Glutamatergic neuron (in vitro differentiated cells): ENCODE measurements at regions not wholly inside any gene's neighbourhood (a gene's known extent, or its start where the extent isn't known, plus 50 kb on each side); places are given as distances from the start of the nearest gene placed in this dataset.

Experiments
- DNase-seq: peaks from one replicate; pipeline ENCODE4 v3.0.0; 2022
- H3K27ac Mint-ChIP-seq: one replicate; pipeline ENCODE4 v1.8.0; 2020; ENCODE audit warnings: mild to moderate bottlenecking, mixed read lengths, inconsistent platforms; ENCODE audit not compliant: unreplicated experiment
- H3K27me3 Mint-ChIP-seq: one replicate; pipeline ENCODE4 v1.8.0; 2020; ENCODE audit warnings: mild to moderate bottlenecking, moderate library complexity, mixed read lengths, inconsistent platforms; ENCODE audit not compliant: unreplicated experiment
- H3K36me3 Mint-ChIP-seq: one replicate; pipeline ENCODE4 v1.8.0; 2020; ENCODE audit warnings: mild to moderate bottlenecking, mixed read lengths, inconsistent platforms; ENCODE audit not compliant: unreplicated experiment
- H3K4me1 Mint-ChIP-seq: one replicate; pipeline ENCODE4 v1.8.0; 2020; ENCODE audit warnings: mild to moderate bottlenecking, low read depth, mixed read lengths, inconsistent platforms; ENCODE audit not compliant: unreplicated experiment
- H3K4me3 Mint-ChIP-seq: one replicate; pipeline ENCODE4 v1.8.0; 2020; ENCODE audit warnings: mild to moderate bottlenecking, mixed read lengths, inconsistent platforms; ENCODE audit not compliant: unreplicated experiment
- H3K9me3 Mint-ChIP-seq: one replicate; pipeline ENCODE4 v1.8.0; 2020; ENCODE audit warnings: mild to moderate bottlenecking, moderate library complexity, mixed read lengths, inconsistent platforms; ENCODE audit not compliant: unreplicated experiment
- CTCF ChIP-seq: fragments of 200-600 bp; sonication (generic); IDR thresholded peaks from one replicate; pipeline ENCODE4 v1.5.0; 2021; ENCODE audit not compliant: partially characterized antibody, unreplicated experiment

GRCh38 chr14:38838979-38839323 is 264.1 kb downstream of the SEC23A start:
- no peak overlapping the region for H3K4me3 Mint-ChIP-seq
- H3K27me3 Mint-ChIP-seq: peaks cover 5% of the 10 kb centered on the region
- no peak overlapping the region for H3K27ac Mint-ChIP-seq
- H3K9me3 Mint-ChIP-seq: peaks cover 6% of the 10 kb centered on the region
- peaks cover 3% of the 10 kb centered on the region for H3K36me3 Mint-ChIP-seq
- TF ChIP-seq CTCF: no peak
- DNase-seq: no peak
- H3K4me1 Mint-ChIP-seq: peaks cover 8% of the 10 kb centered on the region

GRCh38 chr14:38838049-38838978 is 264.7 kb downstream of the SEC23A start:
- DNase-seq: no peak
- peaks cover 6% of the 10 kb centered on the region for H3K9me3 Mint-ChIP-seq
- H3K27ac Mint-ChIP-seq: no peak overlapping the region
- peaks cover 5% of the 10 kb centered on the region for H3K27me3 Mint-ChIP-seq
- H3K4me1 Mint-ChIP-seq: peaks cover 8% of the 10 kb centered on the region
- TF ChIP-seq CTCF: no peak
- H3K4me3 Mint-ChIP-seq: no peak overlapping the region
- peaks cover 3% of the 10 kb centered on the region for H3K36me3 Mint-ChIP-seq

GRCh38 chr14:38837343-38838048 is 265.5 kb downstream of the SEC23A start:
- no peak for TF ChIP-seq CTCF
- no peak overlapping the region for H3K4me3 Mint-ChIP-seq
- peaks cover 6% of the 10 kb centered on the region for H3K9me3 Mint-ChIP-seq
- peak; percentile 19 for DNase-seq
- peaks cover 3% of the 10 kb centered on the region for H3K36me3 Mint-ChIP-seq
- H3K4me1 Mint-ChIP-seq: peaks cover 8% of the 10 kb centered on the region
- no peak overlapping the region for H3K27ac Mint-ChIP-seq
- peaks cover 5% of the 10 kb centered on the region for H3K27me3 Mint-ChIP-seq

GRCh38 chr14:38836539-38836938 is 266.5 kb downstream of the SEC23A start:
- Mint-ChIP-seq H3K4me3 (no peak overlapping the region), H3K27me3 (peaks cover 5% of the 10 kb centered on the region), H3K27ac (no peak overlapping the region), H3K4me1 (peaks cover 8% of the 10 kb centered on the region), H3K36me3 (peaks cover 3% of the 10 kb centered on the region), H3K9me3 (peaks cover 6% of the 10 kb centered on the region)
- no peak for DNase-seq
- no peak for TF ChIP-seq CTCF

DNA sequence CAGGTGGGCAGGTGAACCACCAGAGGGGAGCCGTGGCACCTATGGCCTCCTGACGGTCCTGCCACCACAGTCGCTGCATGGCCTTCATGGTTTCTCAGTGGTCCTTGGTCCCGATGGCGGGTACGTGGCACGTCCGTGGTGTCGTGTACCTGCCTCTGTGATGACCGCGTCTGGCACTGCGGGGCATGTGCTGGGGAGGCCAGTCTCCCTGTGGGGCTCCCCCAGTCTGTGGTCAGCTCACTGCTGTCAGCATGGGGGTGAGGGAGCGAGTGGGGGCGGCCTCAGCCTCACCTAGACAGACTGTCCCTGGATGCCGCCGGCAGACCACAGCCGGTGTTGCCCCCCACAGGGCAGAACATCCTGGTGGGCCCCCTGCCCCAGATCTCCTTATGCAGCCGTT is 267.2 kb downstream of the SEC23A start:
- TF ChIP-seq CTCF: no peak
- H3K36me3 Mint-ChIP-seq: peaks cover 3% of the 10 kb centered on the region
- H3K4me1 Mint-ChIP-seq: peaks cover 8% of the 10 kb centered on the region
- no peak overlapping the region for H3K4me3 Mint-ChIP-seq
- H3K27ac Mint-ChIP-seq: no peak overlapping the region
- peaks cover 6% of the 10 kb centered on the region for H3K9me3 Mint-ChIP-seq
- no peak for DNase-seq
- H3K27me3 Mint-ChIP-seq: peaks cover 5% of the 10 kb centered on the region
